ENCODE measurements at regions not wholly inside any gene's neighbourhood (a gene's known extent, or its start where the extent isn't known, plus 50 kb on each side); places are given as distances from the start of the nearest gene placed in this dataset.

DNA sequence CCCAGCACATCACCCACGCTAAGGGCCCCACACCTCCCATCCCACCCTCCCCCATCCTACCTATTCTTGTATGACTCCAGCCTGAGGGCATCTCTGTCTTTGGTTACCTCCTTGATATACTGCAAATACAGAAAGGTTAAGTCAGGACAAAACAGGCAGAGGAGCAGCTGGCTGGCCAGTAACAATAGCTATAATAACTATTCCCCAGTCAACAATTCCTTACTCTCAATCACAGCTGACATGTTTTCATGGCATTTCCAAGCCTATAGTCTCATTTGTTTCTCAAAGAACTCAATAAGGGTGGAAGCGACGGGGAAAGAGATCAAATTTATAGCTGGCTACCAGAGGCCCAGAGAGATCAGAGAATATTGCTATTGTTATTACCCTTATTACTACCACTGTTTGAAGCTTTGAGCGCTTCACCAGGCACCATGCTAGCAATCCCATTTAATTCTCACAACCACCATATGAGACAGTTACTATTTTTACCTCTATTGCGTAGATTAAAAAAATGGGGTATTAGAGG is 93.0 kb upstream of the C2CD4B start:
- peaks cover 0 to 2% of the 10 kb centered on the region in 2 donors for H3K36me3 ChIP-seq (replicated peaks in 1 of 2; ENCODE audit: control insufficient read depth in 2 of 2, insufficient read depth in 2 of 2, low read length in 2 of 2)
- H2BK15ac ChIP-seq (ENCODE audit: low read length): no peak overlapping the region
- H3K4me2 ChIP-seq (ENCODE audit: insufficient read depth, low read length, poor library complexity, severe bottlenecking): no peak overlapping the region
- H3K79me1 ChIP-seq (ENCODE audit: low read depth, low read length): no peaks in the 10 kb centered on the region
- H3K27ac ChIP-seq (replicated peaks; ENCODE audit: low read length): no peak overlapping the region
- no peak overlapping the region for H2AK5ac ChIP-seq (ENCODE audit: low read depth, low read length)
- no peak overlapping the region for H4K8ac ChIP-seq (ENCODE audit: low read depth, low read length)
- no peaks in the 10 kb centered on the region for H3K4me1 ChIP-seq (ENCODE audit: control insufficient read depth in 2 of 2, insufficient read depth in 1 of 2, low read depth in 1 of 2, low read length in 2 of 2)
- H3K27me3 ChIP-seq (ENCODE audit: control insufficient read depth in 3 of 3, insufficient read depth in 3 of 3, low read depth in 1 of 3, low read length in 3 of 3): no peaks in the 10 kb centered on the region
- H2AFZ ChIP-seq (ENCODE audit: low read length): no peak overlapping the region
- no CpG with 5 or more reads among the region's 5 CpGs for WGBS, 2 donors (ENCODE audit: extremely low coverage in 2 of 2, insufficient read length in 2 of 2, insufficient replicate concordance in 1 of 2)
- H3K4ac ChIP-seq (ENCODE audit: low read length): no peak overlapping the region
- H2BK5ac ChIP-seq (ENCODE audit: low read length): no peak overlapping the region
- H3K18ac ChIP-seq (ENCODE audit: low read length): no peak overlapping the region
- no peak overlapping the region for H3K4me3 ChIP-seq (ENCODE audit: low read length in 2 of 2)
- no peak overlapping the region for H3K23ac ChIP-seq (ENCODE audit: low read depth, low read length, poor library complexity)
- H3K9me3 ChIP-seq (replicated peaks in 1 of 2; ENCODE audit: control insufficient read depth in 2 of 2, insufficient read depth in 1 of 2, low read depth in 1 of 2, low read length in 2 of 2): peaks cover 19 to 22% of the 10 kb centered on the region in 2 donors
- no peak overlapping the region for H2BK12ac ChIP-seq (ENCODE audit: low read length)
- H4K91ac ChIP-seq (ENCODE audit: low read depth, low read length, poor library complexity): no peak overlapping the region
- no peak overlapping the region for H3K14ac ChIP-seq (ENCODE audit: low read length)
- H2BK120ac ChIP-seq (ENCODE audit: low read depth, low read length): peak overlapping the region; percentile 63
- no peak for DNase-seq (ENCODE audit: low spot score)
- no peak overlapping the region for H3K9ac ChIP-seq (ENCODE audit: low read depth, low read length, poor library complexity)

DNA sequence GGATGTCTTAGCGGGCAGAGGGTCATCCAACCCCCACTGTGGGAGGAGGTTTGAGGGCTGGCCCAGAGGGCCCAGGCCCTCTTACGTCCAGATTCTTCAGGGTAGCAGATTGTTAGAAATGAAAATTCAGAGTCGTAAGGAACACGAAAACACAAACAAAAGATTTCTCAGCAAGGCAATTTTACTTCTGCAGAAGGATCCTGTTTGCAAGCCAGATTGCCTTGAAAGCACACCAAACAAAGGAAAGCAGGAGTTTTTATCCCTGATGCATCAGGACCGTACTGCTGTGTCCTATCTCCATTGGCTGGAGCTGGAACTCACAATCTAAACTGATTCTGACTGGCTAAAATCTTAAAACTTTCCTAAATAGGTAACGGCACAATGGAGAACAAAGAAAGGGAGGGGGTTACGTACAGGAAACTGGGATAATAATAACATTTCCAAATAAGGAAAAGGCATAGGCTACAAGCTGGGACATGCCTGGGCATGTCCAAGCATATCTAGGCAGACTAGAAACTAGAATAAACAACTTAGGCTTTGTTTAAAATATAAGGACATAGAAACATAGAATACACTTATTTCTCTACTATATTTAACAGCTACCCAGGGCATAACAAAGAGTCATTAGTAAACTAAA is 97.3 kb upstream of the C2CD4B start:
- H3K23ac ChIP-seq (ENCODE audit: low read depth, low read length, poor library complexity): no peak overlapping the region
- no CpG with 5 or more reads among the region's 7 CpGs for WGBS, 2 donors (ENCODE audit: extremely low coverage in 2 of 2, insufficient read length in 2 of 2, insufficient replicate concordance in 1 of 2)
- no peak overlapping the region for H3K14ac ChIP-seq (ENCODE audit: low read length)
- H2AFZ ChIP-seq (ENCODE audit: low read length): no peak overlapping the region
- H3K4ac ChIP-seq (ENCODE audit: low read length): no peak overlapping the region
- no peak overlapping the region for H3K4me3 ChIP-seq (ENCODE audit: low read length in 2 of 2)
- H3K9me3 ChIP-seq (replicated peaks in 1 of 2; ENCODE audit: control insufficient read depth in 2 of 2, insufficient read depth in 1 of 2, low read depth in 1 of 2, low read length in 2 of 2): peaks cover 27 to 28% of the 10 kb centered on the region in 2 donors
- no peaks in the 10 kb centered on the region for H3K4me1 ChIP-seq (ENCODE audit: control insufficient read depth in 2 of 2, insufficient read depth in 1 of 2, low read depth in 1 of 2, low read length in 2 of 2)
- no peak overlapping the region for H3K27ac ChIP-seq (replicated peaks; ENCODE audit: low read length)
- no peak overlapping the region for H4K91ac ChIP-seq (ENCODE audit: low read depth, low read length, poor library complexity)
- peaks cover 0 to 1% of the 10 kb centered on the region in 2 donors for H3K36me3 ChIP-seq (replicated peaks in 1 of 2; ENCODE audit: control insufficient read depth in 2 of 2, insufficient read depth in 2 of 2, low read length in 2 of 2)
- no peak for DNase-seq (ENCODE audit: low spot score)
- H3K27me3 ChIP-seq (ENCODE audit: control insufficient read depth in 3 of 3, insufficient read depth in 3 of 3, low read depth in 1 of 3, low read length in 3 of 3): no peaks in the 10 kb centered on the region
- no peak overlapping the region for H3K18ac ChIP-seq (ENCODE audit: low read length)
- H2BK12ac ChIP-seq (ENCODE audit: low read length): no peak overlapping the region
- H2BK120ac ChIP-seq (ENCODE audit: low read depth, low read length): no peak overlapping the region
- H2BK15ac ChIP-seq (ENCODE audit: low read length): no peak overlapping the region
- H3K79me1 ChIP-seq (ENCODE audit: low read depth, low read length): no peaks in the 10 kb centered on the region
- no peak overlapping the region for H2BK5ac ChIP-seq (ENCODE audit: low read length)
- H3K4me2 ChIP-seq (ENCODE audit: insufficient read depth, low read length, poor library complexity, severe bottlenecking): no peak overlapping the region
- no peak overlapping the region for H3K9ac ChIP-seq (ENCODE audit: low read depth, low read length, poor library complexity)
- no peak overlapping the region for H4K8ac ChIP-seq (ENCODE audit: low read depth, low read length)
- H2AK5ac ChIP-seq (ENCODE audit: low read depth, low read length): no peak overlapping the region

DNA sequence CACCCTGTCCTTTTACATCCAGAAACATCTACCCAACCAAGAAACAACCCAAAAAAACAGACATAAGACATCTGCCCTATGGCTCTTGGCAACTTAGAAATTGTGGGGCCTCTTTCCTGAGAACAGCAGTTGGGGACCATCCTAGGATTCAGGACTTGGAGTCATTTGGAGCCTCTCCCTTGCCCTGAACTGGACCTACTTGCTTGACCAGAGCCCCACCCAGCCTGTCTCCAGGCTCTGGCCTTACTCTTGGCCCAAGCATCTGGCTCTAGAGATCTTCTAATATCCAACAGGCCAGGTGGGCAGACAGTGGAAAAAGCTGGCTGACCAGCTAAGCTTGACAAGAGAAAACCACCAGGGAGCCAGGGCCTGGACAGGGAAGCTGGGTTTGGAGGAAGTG is 99.1 kb upstream of the C2CD4B start:
- peaks cover 27 to 31% of the 10 kb centered on the region in 2 donors for H3K9me3 ChIP-seq (replicated peaks in 1 of 2; ENCODE audit: control insufficient read depth in 2 of 2, insufficient read depth in 1 of 2, low read depth in 1 of 2, low read length in 2 of 2)

DNA sequence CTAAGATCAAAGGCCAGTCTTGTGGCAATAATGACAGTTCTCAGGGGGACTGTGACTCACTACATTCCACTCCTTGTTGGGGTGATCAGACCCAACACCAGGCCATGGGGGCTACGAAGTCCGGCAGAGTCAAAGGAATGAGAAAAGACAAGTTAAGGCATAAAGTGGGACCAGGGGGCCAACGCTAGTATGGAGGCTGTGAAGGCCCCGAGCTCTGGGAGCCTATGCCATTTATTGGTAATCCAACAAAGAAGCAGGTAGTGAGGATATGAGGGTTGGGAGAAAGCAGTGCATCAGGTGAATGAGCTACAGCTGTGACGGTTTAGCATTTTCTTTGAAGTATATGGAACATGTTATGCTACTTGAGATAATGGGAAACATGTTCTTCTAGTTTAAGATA is 104.4 kb upstream of the C2CD4B start:
- Histone ChIP-seq H3K79me1 (ENCODE audit: low read depth, low read length) (no peaks in the 10 kb centered on the region), H3K4me3 (ENCODE audit: low read length in 2 of 2) (no peak overlapping the region), H4K91ac (ENCODE audit: low read depth, low read length, poor library complexity) (no peak overlapping the region), H2BK5ac (ENCODE audit: low read length) (no peak overlapping the region), H3K14ac (ENCODE audit: low read length) (no peak overlapping the region), H2BK12ac (ENCODE audit: low read length) (no peak overlapping the region), H3K4ac (ENCODE audit: low read length) (no peak overlapping the region), H2AK5ac (ENCODE audit: low read depth, low read length) (no peak overlapping the region), H2BK15ac (ENCODE audit: low read length) (no peak overlapping the region), H4K8ac (ENCODE audit: low read depth, low read length) (no peak overlapping the region), H3K27me3 (ENCODE audit: control insufficient read depth in 3 of 3, insufficient read depth in 3 of 3, low read depth in 1 of 3, low read length in 3 of 3) (no peaks in the 10 kb centered on the region), H3K4me1 (ENCODE audit: control insufficient read depth in 2 of 2, insufficient read depth in 1 of 2, low read depth in 1 of 2, low read length in 2 of 2) (no peaks in the 10 kb centered on the region), H3K9me3 (replicated peaks in 1 of 2; ENCODE audit: control insufficient read depth in 2 of 2, insufficient read depth in 1 of 2, low read depth in 1 of 2, low read length in 2 of 2) (peaks cover 7 to 12% of the 10 kb centered on the region in 2 donors), H3K9ac (ENCODE audit: low read depth, low read length, poor library complexity) (no peak overlapping the region), H2BK120ac (ENCODE audit: low read depth, low read length) (no peak overlapping the region), H2AFZ (ENCODE audit: low read length) (no peak overlapping the region), H3K36me3 (replicated peaks in 1 of 2; ENCODE audit: control insufficient read depth in 2 of 2, insufficient read depth in 2 of 2, low read length in 2 of 2) (no peaks in the 10 kb centered on the region), H3K4me2 (ENCODE audit: insufficient read depth, low read length, poor library complexity, severe bottlenecking) (no peak overlapping the region), H3K23ac (ENCODE audit: low read depth, low read length, poor library complexity) (no peak overlapping the region), H3K27ac (replicated peaks; ENCODE audit: low read length) (no peak overlapping the region), H3K18ac (ENCODE audit: low read length) (no peak overlapping the region)
- DNase-seq (ENCODE audit: low spot score): no peak
- no CpG with 5 or more reads among the region's 5 CpGs for WGBS, 2 donors (ENCODE audit: extremely low coverage in 2 of 2, insufficient read length in 2 of 2, insufficient replicate concordance in 1 of 2)

More for the DNA sequence above, 99.1 kb upstream of the C2CD4B start:
- Histone ChIP-seq H2BK120ac (ENCODE audit: low read depth, low read length) (no peak overlapping the region), H3K36me3 (replicated peaks in 1 of 2; ENCODE audit: control insufficient read depth in 2 of 2, insufficient read depth in 2 of 2, low read length in 2 of 2) (no peaks in the 10 kb centered on the region), H3K27ac (replicated peaks; ENCODE audit: low read length) (no peak overlapping the region), H4K8ac (ENCODE audit: low read depth, low read length) (no peak overlapping the region), H2AK5ac (ENCODE audit: low read depth, low read length) (peak overlapping the region; percentile 46), H3K4me1 (ENCODE audit: control insufficient read depth in 2 of 2, insufficient read depth in 1 of 2, low read depth in 1 of 2, low read length in 2 of 2) (no peaks in the 10 kb centered on the region), H2AFZ (ENCODE audit: low read length) (no peak overlapping the region), H3K79me1 (ENCODE audit: low read depth, low read length) (no peaks in the 10 kb centered on the region), H2BK15ac (ENCODE audit: low read length) (no peak overlapping the region), H3K14ac (ENCODE audit: low read length) (no peak overlapping the region), H3K4me3 (ENCODE audit: low read length in 2 of 2) (no peak overlapping the region), H4K91ac (ENCODE audit: low read depth, low read length, poor library complexity) (no peak overlapping the region), H3K18ac (ENCODE audit: low read length) (no peak overlapping the region), H3K27me3 (ENCODE audit: control insufficient read depth in 3 of 3, insufficient read depth in 3 of 3, low read depth in 1 of 3, low read length in 3 of 3) (no peaks in the 10 kb centered on the region), H2BK12ac (ENCODE audit: low read length) (no peak overlapping the region), H3K4ac (ENCODE audit: low read length) (no peak overlapping the region), H3K4me2 (ENCODE audit: insufficient read depth, low read length, poor library complexity, severe bottlenecking) (no peak overlapping the region), H3K23ac (ENCODE audit: low read depth, low read length, poor library complexity) (no peak overlapping the region), H3K9ac (ENCODE audit: low read depth, low read length, poor library complexity) (no peak overlapping the region), H2BK5ac (ENCODE audit: low read length) (no peak overlapping the region)
- no peak for DNase-seq (ENCODE audit: low spot score)
